ENCODE measurements at regions not wholly inside any gene's neighbourhood (a gene's known extent, or its start where the extent isn't known, plus 50 kb on each side); places are given as distances from the start of the nearest gene placed in this dataset.

- in situ Hi-C loops (cut with MboI; ENCODE audit: low sequenced_read_pairs, unreplicated experiment), result no loop called here
- TF ChIP-seq CTCF (IDR thresholded peaks at IDR 0.05; ENCODE audit: borderline replicate concordance, control extremely low read depth, extremely low read depth, insufficient read depth, missing control alignments), result no peak
- no peak for DNase-seq (ENCODE audit: low spot score)
These were observed 212.3 kb downstream of the ICE1 start for GRCh38 chr5:5634817-5635216.

- DNase-seq (ENCODE audit: low spot score), result no peak
- in situ Hi-C loops (cut with MboI; ENCODE audit: low sequenced_read_pairs, unreplicated experiment), result no loop called here
- TF ChIP-seq CTCF (IDR thresholded peaks at IDR 0.05; ENCODE audit: borderline replicate concordance, control extremely low read depth, extremely low read depth, insufficient read depth, missing control alignments), result no peak
These were observed 211.1 kb downstream of the ICE1 start for GRCh38 chr5:5633579-5633978.

- TF ChIP-seq CTCF (IDR thresholded peaks at IDR 0.05; ENCODE audit: borderline replicate concordance, control extremely low read depth, extremely low read depth, insufficient read depth, missing control alignments), result no peak
These were observed 210.2 kb downstream of the ICE1 start for GRCh38 chr5:5632678-5633077.

GRCh38 chr5:5629607-5629978 is 207.1 kb downstream of the ICE1 start:
- DNase-seq (ENCODE audit: low spot score), result no peak
- in situ Hi-C loops (cut with MboI; ENCODE audit: low sequenced_read_pairs, unreplicated experiment), result no loop called here
- no peak for TF ChIP-seq CTCF (IDR thresholded peaks at IDR 0.05; ENCODE audit: borderline replicate concordance, control extremely low read depth, extremely low read depth, insufficient read depth, missing control alignments)

More at GRCh38 chr5:5632678-5633077, 210.2 kb downstream of the ICE1 start:
- DNase-seq (ENCODE audit: low spot score), result no peak
- in situ Hi-C loops (cut with MboI; ENCODE audit: low sequenced_read_pairs, unreplicated experiment), result no loop called here

GRCh38 chr5:5628866-5629606 is 206.6 kb downstream of the ICE1 start:
- no peak for DNase-seq (ENCODE audit: low spot score)
- in situ Hi-C loops (cut with MboI; ENCODE audit: low sequenced_read_pairs, unreplicated experiment), result no loop called here
- TF ChIP-seq CTCF (IDR thresholded peaks at IDR 0.05; ENCODE audit: borderline replicate concordance, control extremely low read depth, extremely low read depth, insufficient read depth, missing control alignments), result no peak

- no peak for TF ChIP-seq CTCF (IDR thresholded peaks at IDR 0.05; ENCODE audit: borderline replicate concordance, control extremely low read depth, extremely low read depth, insufficient read depth, missing control alignments)
- in situ Hi-C loops (cut with MboI; ENCODE audit: low sequenced_read_pairs, unreplicated experiment), result no loop called here
- DNase-seq (ENCODE audit: low spot score), result no peak
These were observed 203.9 kb downstream of the ICE1 start for GRCh38 chr5:5626412-5626811.

All from GM13976 (cell line).